ENCODE measurements at regions not wholly inside any gene's neighbourhood (a gene's known extent, or its start where the extent isn't known, plus 50 kb on each side); places are given as distances from the start of the nearest gene placed in this dataset.
"Not testable (repeated sequence)": the region's sequence is repeated elsewhere in the genome, so short reads cannot be mapped to it uniquely, and the experiment has no call there.

- no peak for DNase-seq
These were observed 378.5 kb downstream of the CCSER2 start for GRCh38 chr10:84706875-84707274.

- DNase-seq = no peak
These were observed 387.5 kb downstream of the CCSER2 start for GRCh38 chr10:84715911-84716310.

- no peak for DNase-seq
These were observed 390.7 kb downstream of the CCSER2 start for GRCh38 chr10:84718877-84719616.

- DNase-seq = no peak
These were observed 391.3 kb downstream of the CCSER2 start for GRCh38 chr10:84719687-84720086.

GRCh38 chr10:84727398-84727797 lies 399.0 kb downstream of the CCSER2 start:
- no peak for DNase-seq

GRCh38 chr10:84739126-84739525 lies 410.7 kb downstream of the CCSER2 start:
- not testable (repeated sequence) for DNase-seq

- DNase-seq = no peak
These were observed 411.3 kb downstream of the CCSER2 start for GRCh38 chr10:84739641-84740040.

- no peak for DNase-seq
These were observed 415.1 kb downstream of the CCSER2 start for GRCh38 chr10:84743483-84743882.

GRCh38 chr10:84755311-84755710 lies 426.9 kb downstream of the CCSER2 start:
- no peak for DNase-seq

GRCh38 chr10:84756653-84757052 lies 428.3 kb downstream of the CCSER2 start:
- not testable (repeated sequence) for DNase-seq

GRCh38 chr10:84761994-84762614 lies 433.7 kb downstream of the CCSER2 start:
- not testable (repeated sequence) for DNase-seq

- no peak for DNase-seq
These were observed 434.5 kb downstream of the CCSER2 start for GRCh38 chr10:84762754-84763394.

- no peak for DNase-seq
These were observed 435.6 kb downstream of the CCSER2 start for GRCh38 chr10:84763965-84764364.

GRCh38 chr10:84765086-84765485 lies 436.7 kb downstream of the CCSER2 start:
- no peak for DNase-seq

- DNase-seq = no peak
These were observed 437.3 kb downstream of the CCSER2 start for GRCh38 chr10:84765656-84766055.

GRCh38 chr10:84766923-84767322 lies 438.5 kb downstream of the CCSER2 start:
- no peak for DNase-seq

- DNase-seq = no peak
These were observed 439.7 kb downstream of the CCSER2 start for GRCh38 chr10:84768132-84768531.

- DNase-seq = no peak
These were observed 442.4 kb downstream of the CCSER2 start for GRCh38 chr10:84770824-84771223.

- no peak for DNase-seq
These were observed 455.0 kb downstream of the CCSER2 start for GRCh38 chr10:84783386-84783785.

- no peak for DNase-seq
These were observed 455.5 kb downstream of the CCSER2 start for GRCh38 chr10:84783909-84784308.

- no peak for DNase-seq
These were observed 456.4 kb downstream of the CCSER2 start for GRCh38 chr10:84784749-84785148.

- DNase-seq = no peak
These were observed 460.6 kb downstream of the CCSER2 start for GRCh38 chr10:84789026-84789425.

- no peak for DNase-seq
These were observed 469.9 kb downstream of the CCSER2 start for GRCh38 chr10:84798312-84798711.

- no peak for DNase-seq
These were observed 472.8 kb downstream of the CCSER2 start for GRCh38 chr10:84801156-84801555.
